ENCODE measurements at regions not wholly inside any gene's neighbourhood (a gene's known extent, or its start where the extent isn't known, plus 50 kb on each side); places are given as distances from the start of the nearest gene placed in this dataset.

DNA sequence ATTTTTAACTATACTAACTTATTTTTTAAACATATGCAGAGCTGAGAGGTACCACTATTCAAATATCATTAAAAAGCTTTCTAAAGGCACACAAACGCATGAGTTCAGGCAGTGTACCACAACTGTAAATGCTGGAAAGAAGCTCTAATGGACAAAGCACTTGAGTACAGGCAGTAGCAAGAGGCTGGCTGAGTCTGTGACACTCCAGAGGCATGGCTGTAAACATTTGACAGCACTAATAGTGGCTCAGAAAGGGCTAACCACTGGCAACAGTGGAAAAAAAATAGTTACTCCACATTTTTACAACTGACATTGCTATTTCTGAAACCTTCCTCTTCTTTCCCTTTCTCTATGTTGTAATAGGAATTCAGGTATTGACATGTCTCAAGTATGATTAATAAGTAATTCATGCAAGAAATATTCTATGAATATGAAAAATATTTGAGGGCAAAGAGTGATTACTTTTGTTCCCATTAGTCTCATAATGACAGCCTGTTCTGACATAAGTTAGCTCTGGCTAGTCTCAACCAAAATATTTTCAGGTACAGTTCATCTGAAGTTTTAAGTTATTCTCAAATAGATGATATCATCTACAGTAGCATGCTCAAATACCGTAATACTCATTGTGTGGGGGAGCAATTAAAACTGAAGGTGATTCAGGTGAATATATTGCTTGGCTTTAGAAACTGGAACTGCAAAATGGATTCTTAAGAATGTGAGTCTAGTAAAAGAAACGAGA, 324.0 kb upstream of the POT1 start:
- Histone ChIP-seq H2AFZ (ENCODE audit: low read depth, low read length, severe bottlenecking) (no peak overlapping the region), H3K36me3 (ENCODE audit: low read length) (no peaks in the 10 kb centered on the region), H3K9ac (ENCODE audit: low read length) (no peak overlapping the region), H3K9me3 (ENCODE audit: insufficient read depth, low read length) (no peaks in the 10 kb centered on the region), H3K79me2 (ENCODE audit: insufficient read depth, low read length) (no peaks in the 10 kb centered on the region), H4K20me1 (ENCODE audit: low read depth, low read length) (no peaks in the 10 kb centered on the region), H3K4me2 (ENCODE audit: low read depth, low read length, poor library complexity, severe bottlenecking) (no peak overlapping the region), H3F3A (ENCODE audit: insufficient read depth) (no peaks in the 10 kb centered on the region), H3K27ac (ENCODE audit: low read depth, low read length) (no peak overlapping the region), H3K4me3 (ENCODE audit: insufficient read depth, low read length, poor library complexity, severe bottlenecking) (no peak overlapping the region), H3K9me2 (replicated peaks; ENCODE audit: insufficient read depth, low read length) (no peaks in the 10 kb centered on the region), H3K27me3 (ENCODE audit: low read length) (no peaks in the 10 kb centered on the region)
- no peak for TF ChIP-seq CTCF (IDR thresholded peaks at IDR 0.05; ENCODE audit: insufficient read depth, low read length, poor library complexity, severe bottlenecking)
- no peak for TF ChIP-seq EZH2phosphoT487 (conservative IDR thresholded peaks at IDR 0.05; ENCODE audit: low read length)

GRCh38 chr7:125247514-125248098, 318.0 kb upstream of the POT1 start:
- Histone ChIP-seq H3K9me2 (replicated peaks; ENCODE audit: insufficient read depth, low read length) (no peaks in the 10 kb centered on the region), H3K4me2 (ENCODE audit: low read depth, low read length, poor library complexity, severe bottlenecking) (no peak overlapping the region), H2AFZ (ENCODE audit: low read depth, low read length, severe bottlenecking) (no peak overlapping the region), H3K27me3 (ENCODE audit: low read length) (no peaks in the 10 kb centered on the region), H3K27ac (ENCODE audit: low read depth, low read length) (no peak overlapping the region), H3K36me3 (ENCODE audit: low read length) (no peaks in the 10 kb centered on the region), H3K4me3 (ENCODE audit: insufficient read depth, low read length, poor library complexity, severe bottlenecking) (no peak overlapping the region), H4K20me1 (ENCODE audit: low read depth, low read length) (no peaks in the 10 kb centered on the region), H3F3A (ENCODE audit: insufficient read depth) (no peaks in the 10 kb centered on the region), H3K79me2 (ENCODE audit: insufficient read depth, low read length) (no peaks in the 10 kb centered on the region), H3K9ac (ENCODE audit: low read length) (no peak overlapping the region), H3K9me3 (ENCODE audit: insufficient read depth, low read length) (no peaks in the 10 kb centered on the region)
- TF ChIP-seq CTCF (IDR thresholded peaks at IDR 0.05; ENCODE audit: insufficient read depth, low read length, poor library complexity, severe bottlenecking) (no peak), EZH2phosphoT487 (conservative IDR thresholded peaks at IDR 0.05; ENCODE audit: low read length) (no peak)

- no peaks in the 10 kb centered on the region for H3K9me2 ChIP-seq (replicated peaks; ENCODE audit: insufficient read depth, low read length)
- no peak overlapping the region for H3K4me2 ChIP-seq (ENCODE audit: low read depth, low read length, poor library complexity, severe bottlenecking)
- H2AFZ ChIP-seq (ENCODE audit: low read depth, low read length, severe bottlenecking): no peak overlapping the region
- H3K27me3 ChIP-seq (ENCODE audit: low read length): no peaks in the 10 kb centered on the region
- no peaks in the 10 kb centered on the region for H3K9me3 ChIP-seq (ENCODE audit: insufficient read depth, low read length)
- H3K79me2 ChIP-seq (ENCODE audit: insufficient read depth, low read length): no peaks in the 10 kb centered on the region
- no peak overlapping the region for H3K9ac ChIP-seq (ENCODE audit: low read length)
- H3F3A ChIP-seq (ENCODE audit: insufficient read depth): no peaks in the 10 kb centered on the region
- TF ChIP-seq EZH2phosphoT487 (conservative IDR thresholded peaks at IDR 0.05; ENCODE audit: low read length) (no peak), CTCF (IDR thresholded peaks at IDR 0.05; ENCODE audit: insufficient read depth, low read length, poor library complexity, severe bottlenecking) (no peak)
- H4K20me1 ChIP-seq (ENCODE audit: low read depth, low read length): no peaks in the 10 kb centered on the region
- H3K27ac ChIP-seq (ENCODE audit: low read depth, low read length): no peak overlapping the region
- H3K36me3 ChIP-seq (ENCODE audit: low read length): no peaks in the 10 kb centered on the region
- no peak overlapping the region for H3K4me3 ChIP-seq (ENCODE audit: insufficient read depth, low read length, poor library complexity, severe bottlenecking)
Measured at GRCh38 chr7:125246706-125247105, 317.1 kb upstream of the POT1 start.
